GM23338 (cell line): ENCODE measurements at regions not wholly inside any gene's neighbourhood (a gene's known extent, or its start where the extent isn't known, plus 50 kb on each side); places are given as distances from the start of the nearest gene placed in this dataset.

ENCODE experiments used
- ATAC-seq: fragments of 200-7000 bp; cut with Tn5 transposase; 3 replicates; pipeline ENCODE4 v1.9.1; 2020
- DNase-seq: peaks from one replicate; pipeline ENCODE4 v3.0.0-alpha.2; 2015; ENCODE audit warnings: low spot score
- H2AFZ ChIP-seq: fragments of 200-600 bp; sonication (generic); 2 replicates; pipeline ENCODE4 v1.8.0; 2016; ENCODE audit warnings: antibody characterized with exemption, mild to moderate bottlenecking, moderate library complexity
- H3F3A ChIP-seq: fragments of 200-600 bp; sonication (generic); replicated peaks from 2 replicates; pipeline ENCODE4 v1.8.0; 2017; ENCODE audit warnings: antibody characterized with exemption, mixed run types, low read depth
- H3K27ac ChIP-seq: fragments of 200-600 bp; sonication (generic); 2 replicates; pipeline ENCODE4 v1.6.1; 2016; ENCODE audit warnings: low read depth
- H3K27me3 ChIP-seq: fragments of 200-600 bp; sonication (generic); 2 replicates; pipeline ENCODE4 v1.8.0; 2016; ENCODE audit warnings: mild to moderate bottlenecking, mixed run types, moderate library complexity; ENCODE audit not compliant: insufficient read depth
- H3K36me3 ChIP-seq: fragments of 200-600 bp; sonication (generic); 2 replicates; pipeline ENCODE4 v1.8.0; 2016; ENCODE audit warnings: mild to moderate bottlenecking; ENCODE audit not compliant: insufficient read depth
- H3K4me1 ChIP-seq: fragments of 200-600 bp; sonication (generic); 2 replicates; pipeline ENCODE4 v1.8.0; 2016; ENCODE audit warnings: mild to moderate bottlenecking, moderate library complexity; ENCODE audit not compliant: insufficient read depth
- H3K4me2 ChIP-seq: fragments of 200-600 bp; sonication (generic); 2 replicates; pipeline ENCODE4 v1.7.1; 2017; ENCODE audit warnings: mixed run types
- H3K4me3 ChIP-seq: fragments of 200-600 bp; sonication (generic); 2 replicates; pipeline ENCODE4 v1.6.1; 2016; ENCODE audit warnings: mixed run types
- H3K79me2 ChIP-seq: fragments of 200-600 bp; sonication (generic); replicated peaks from 2 replicates; pipeline ENCODE4 v1.8.0; 2017; ENCODE audit warnings: mild to moderate bottlenecking; ENCODE audit not compliant: insufficient read depth
- H3K9me2 ChIP-seq: fragments of 200-600 bp; sonication (generic); 2 replicates; pipeline ENCODE4 v1.8.0; 2017; ENCODE audit not compliant: insufficient read depth
- H4K20me1 ChIP-seq: fragments of 200-600 bp; sonication (generic); replicated peaks from 2 replicates; pipeline ENCODE4 v1.8.0; 2017; ENCODE audit warnings: mild to moderate bottlenecking; ENCODE audit not compliant: insufficient read depth
- H3K27ac Mint-ChIP-seq: 2 replicates; pipeline ENCODE4 v1.8.0; 2020; ENCODE audit warnings: inconsistent platforms, mild to moderate bottlenecking, moderate library complexity, mixed read lengths
- H3K27me3 Mint-ChIP-seq: 3 replicates; pipeline ENCODE4 v1.8.0; 2022; ENCODE audit warnings: low read depth, mild to moderate bottlenecking, moderate library complexity, mixed read lengths, inconsistent platforms; ENCODE audit not compliant: insufficient read depth, poor library complexity
- H3K36me3 Mint-ChIP-seq: 3 replicates; pipeline ENCODE4 v1.8.0; 2021; ENCODE audit warnings: low read depth, mild to moderate bottlenecking, inconsistent platforms, moderate library complexity, mixed read lengths
- H3K4me1 Mint-ChIP-seq: 3 replicates; pipeline ENCODE4 v1.8.0; 2020; ENCODE audit warnings: mild to moderate bottlenecking, inconsistent platforms, mixed read lengths
- H3K4me3 Mint-ChIP-seq: 3 replicates; pipeline ENCODE4 v1.8.0; 2021; ENCODE audit warnings: moderate library complexity, mild to moderate bottlenecking, inconsistent platforms, mixed read lengths
- H3K9me3 Mint-ChIP-seq: 3 replicates; pipeline ENCODE4 v1.8.0; 2020; ENCODE audit warnings: moderate library complexity, mild to moderate bottlenecking, inconsistent platforms, mixed read lengths
- CTCF ChIP-seq, 2 experiments: fragments of 200-600 bp in 1 of 2; sonication (generic) in 1 of 2; conservative IDR thresholded peaks; 2 replicates each; pipeline versions ENCODE4 v1.5.1 to v1.6.1; 2016 to 2017; ENCODE audit warnings: antibody characterized with exemption in 2 of 2, low read depth in 2 of 2, mild to moderate bottlenecking in 2 of 2, moderate library complexity in 1 of 2
- ETS1 ChIP-seq: IDR thresholded peaks from 2 replicates; pipeline ENCODE4 v1.6.1; 2016; ENCODE audit warnings: antibody characterized with exemption
- EZH2 ChIP-seq: fragments of 200-600 bp; sonication (generic); IDR thresholded peaks from one replicate; pipeline ENCODE4 v1.8.0; 2017; ENCODE audit warnings: antibody characterized with exemption, mild to moderate bottlenecking, low read depth; ENCODE audit not compliant: unreplicated experiment
- JUNB ChIP-seq: IDR thresholded peaks from one replicate; pipeline ENCODE4 v1.6.1; 2016; ENCODE audit warnings: antibody characterized with exemption; ENCODE audit not compliant: unreplicated experiment
- NANOG ChIP-seq: IDR thresholded peaks from 2 replicates; pipeline ENCODE4 v1.6.1; 2016; ENCODE audit warnings: antibody characterized with exemption, borderline replicate concordance
- POLR2AphosphoS5 ChIP-seq: IDR thresholded peaks from 2 replicates; pipeline ENCODE4 v1.6.1; 2016; ENCODE audit warnings: antibody characterized with exemption, low read depth
- STAT1 ChIP-seq: IDR thresholded peaks from one replicate; pipeline ENCODE4 v1.6.1; 2016; ENCODE audit warnings: antibody characterized with exemption; ENCODE audit not compliant: unreplicated experiment
- ZNF331 ChIP-seq: fragments of 250-450 bp; sonication (Bioruptor Pico); IDR thresholded peaks from 2 replicates; pipeline ENCODE4 v1.5.0; 2020; ENCODE audit warnings: low read depth, mild to moderate bottlenecking, moderate library complexity

- TF ChIP-seq NANOG (no peak), EZH2 (no peak), ETS1 (no peak)
Measured at GRCh38 chr9:129322641-129323375, 144.7 kb upstream of the IER5L start (continued).

GRCh38 chr9:129322022-129322621, 144.1 kb upstream of the IER5L start:
- ATAC-seq, result no peak
- Histone ChIP-seq H4K20me1 (no peaks in the 10 kb centered on the region), H3K9me2 (no peaks in the 10 kb centered on the region), H3K27ac (no peak overlapping the region), H3F3A (0 out of 2 replicates have a peak, but pooled peaks cover 2% of the 10 kb centered on the region), H3K4me1 (peaks cover 9% of the 10 kb centered on the region; the same call in 1 of the 2 replicates), H3K27me3 (peaks cover 5% of the 10 kb centered on the region; the same call in 1 of the 2 replicates), H3K79me2 (no peaks in the 10 kb centered on the region), H3K4me2 (no peak overlapping the region), H3K36me3 (no peaks in the 10 kb centered on the region), H3K4me3 (no peak overlapping the region), H2AFZ (0 out of 2 replicates have a peak overlapping the region, but pooled peaks have one; percentile 90)
- H3K36me3 Mint-ChIP-seq, result no peaks in the 10 kb centered on the region
- TF ChIP-seq CTCF (conservative IDR thresholded peaks at IDR 0.05; ENCODE audit: low read depth in 2 of 2) (peak in 1 of 2 experiments; percentile 28; a peak in 2 of 4 replicates), JUNB (no peak), ZNF331 (CRISPR knock-in tag) (no peak)
- H3K27ac Mint-ChIP-seq, result no peak overlapping the region
- H3K4me3 Mint-ChIP-seq, result no peak overlapping the region
- DNase-seq, result no peak
- H3K4me1 Mint-ChIP-seq, result peaks cover 28% of the 10 kb centered on the region
- peaks cover 14% of the 10 kb centered on the region for H3K27me3 Mint-ChIP-seq
- H3K9me3 Mint-ChIP-seq, result no peaks in the 10 kb centered on the region

DNA sequence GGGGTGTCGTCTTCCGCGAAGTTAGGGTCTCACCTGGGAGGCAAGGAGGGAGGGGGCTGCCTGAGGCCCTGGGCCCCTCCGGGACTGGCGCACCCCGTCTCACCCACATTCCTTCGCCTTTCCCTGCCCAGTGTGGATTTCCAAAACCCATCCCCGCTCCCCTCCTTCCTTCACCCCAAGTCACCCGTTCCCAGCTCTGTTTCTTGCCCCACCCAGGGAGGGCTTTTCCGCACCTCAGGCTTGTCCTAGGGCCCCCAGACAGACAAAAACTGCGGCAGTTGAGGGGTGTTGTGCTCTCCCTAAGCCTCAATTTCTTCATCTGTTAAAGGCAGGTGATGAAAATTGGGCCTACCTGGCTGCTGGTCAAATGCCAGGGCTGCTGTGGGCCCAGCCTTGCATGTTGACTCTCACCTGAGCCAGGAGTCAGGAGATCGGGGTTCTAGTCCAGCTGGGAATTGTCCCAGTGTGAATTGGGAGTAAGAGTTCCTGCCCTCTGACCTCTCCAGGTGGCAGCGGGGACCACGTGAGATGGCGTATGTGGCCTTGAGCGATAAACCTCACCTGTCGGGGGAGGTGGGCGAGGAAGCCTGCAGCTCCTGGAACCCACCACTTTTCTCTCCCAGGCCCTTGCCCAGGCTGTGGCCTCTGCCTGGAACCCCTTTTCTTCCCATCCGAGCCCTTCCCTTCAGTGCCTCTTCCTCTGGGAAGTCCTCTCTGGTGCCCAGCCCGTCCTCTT, 143.4 kb upstream of the IER5L start:
- no peaks in the 10 kb centered on the region for H3K79me2 ChIP-seq
- no peak for DNase-seq
- Mint-ChIP-seq H3K36me3 (no peaks in the 10 kb centered on the region), H3K4me3 (no peak overlapping the region), H3K27me3 (peaks cover 14% of the 10 kb centered on the region), H3K9me3 (no peaks in the 10 kb centered on the region; the same call in 2 of the 3 replicates), H3K4me1 (peaks cover 28% of the 10 kb centered on the region), H3K27ac (no peak overlapping the region)
- H3K4me1 ChIP-seq, result peaks cover 9% of the 10 kb centered on the region; the same call in 1 of the 2 replicates
- ATAC-seq, result no peak
- H3F3A ChIP-seq, result 0 out of 2 replicates have a peak, but pooled peaks cover 2% of the 10 kb centered on the region
- H3K27me3 ChIP-seq, result peaks cover 5% of the 10 kb centered on the region; the same call in 1 of the 2 replicates
- H3K9me2 ChIP-seq, result no peaks in the 10 kb centered on the region
- H2AFZ ChIP-seq, result peak overlapping the region; percentile 90; the same call in 1 of the 2 replicates
- H3K4me2 ChIP-seq, result peak overlapping the region; percentile 70
- no peak overlapping the region for H3K27ac ChIP-seq
- no peaks in the 10 kb centered on the region for H4K20me1 ChIP-seq
- H3K36me3 ChIP-seq, result no peaks in the 10 kb centered on the region
- peak overlapping the region; percentile 46; the same call in 1 of the 2 replicates for H3K4me3 ChIP-seq
- no peak for TF ChIP-seq POLR2AphosphoS5
- TF ChIP-seq STAT1, result no peak
